ENCODE measurements at regions not wholly inside any gene's neighbourhood (a gene's known extent, or its start where the extent isn't known, plus 50 kb on each side); places are given as distances from the start of the nearest gene placed in this dataset.

GRCh38 chr5:125209650-125210049, 463.2 kb upstream of the ZNF608 start:
- Histone ChIP-seq H3K36me3 (ENCODE audit: control insufficient read depth in 2 of 2, insufficient read depth in 2 of 2, low read length in 2 of 2) (no peaks in the 10 kb centered on the region), H3K9ac (ENCODE audit: low read length in 2 of 2) (no peak overlapping the region), H3K27ac (ENCODE audit: low read length) (no peak overlapping the region), H3K4me1 (ENCODE audit: control insufficient read depth, insufficient read depth, low read length) (no peaks in the 10 kb centered on the region), H3K27me3 (ENCODE audit: control insufficient read depth in 1 of 2, insufficient read depth in 2 of 2, low read length in 2 of 2) (no peaks in the 10 kb centered on the region), H3K4me3 (ENCODE audit: low read length in 2 of 2) (no peak overlapping the region), H3K9me3 (ENCODE audit: control insufficient read depth in 2 of 2, low read length in 2 of 2) (no peaks in the 10 kb centered on the region)

- no peaks in the 10 kb centered on the region for H3K36me3 ChIP-seq (ENCODE audit: control insufficient read depth in 2 of 2, insufficient read depth in 2 of 2, low read length in 2 of 2)
- no peak overlapping the region for H3K9ac ChIP-seq (ENCODE audit: low read length in 2 of 2)
- no peak overlapping the region for H3K27ac ChIP-seq (ENCODE audit: low read length)
- H3K4me1 ChIP-seq (ENCODE audit: control insufficient read depth, insufficient read depth, low read length) = no peaks in the 10 kb centered on the region
- H3K27me3 ChIP-seq (ENCODE audit: control insufficient read depth in 1 of 2, insufficient read depth in 2 of 2, low read length in 2 of 2) = no peaks in the 10 kb centered on the region
- no peaks in the 10 kb centered on the region for H3K9me3 ChIP-seq (ENCODE audit: control insufficient read depth in 2 of 2, low read length in 2 of 2)
- H3K4me3 ChIP-seq (ENCODE audit: low read length in 2 of 2) = no peak overlapping the region
Observed at GRCh38 chr5:125210242-125210947, 464.0 kb upstream of the ZNF608 start.

DNA sequence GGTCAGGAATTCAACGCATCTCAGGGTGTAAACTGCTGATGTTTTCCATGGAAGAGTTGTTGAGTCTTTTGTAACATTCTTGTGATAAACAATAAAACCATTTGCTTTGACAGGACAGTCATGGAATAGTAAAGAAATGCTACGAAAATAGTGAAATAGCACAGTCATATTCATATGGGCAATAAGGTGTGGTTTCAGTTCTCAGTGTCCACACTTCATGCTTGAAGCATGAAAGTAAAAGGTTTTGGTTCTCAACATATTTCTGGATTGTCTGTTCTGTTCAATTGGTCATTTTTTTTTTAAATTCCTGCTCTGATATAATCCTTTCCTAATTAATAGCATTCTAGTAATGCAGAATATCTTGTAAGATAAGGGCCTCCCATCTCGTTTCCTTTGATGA, 467.6 kb upstream of the ZNF608 start:
- Histone ChIP-seq H3K4me3 (ENCODE audit: low read length in 2 of 2) (no peak overlapping the region), H3K4me1 (ENCODE audit: control insufficient read depth, insufficient read depth, low read length) (no peaks in the 10 kb centered on the region), H3K27ac (ENCODE audit: low read length) (no peak overlapping the region), H3K9me3 (ENCODE audit: control insufficient read depth in 2 of 2, low read length in 2 of 2) (no peaks in the 10 kb centered on the region), H3K9ac (ENCODE audit: low read length in 2 of 2) (no peak overlapping the region), H3K36me3 (ENCODE audit: control insufficient read depth in 2 of 2, insufficient read depth in 2 of 2, low read length in 2 of 2) (no peaks in the 10 kb centered on the region), H3K27me3 (ENCODE audit: control insufficient read depth in 1 of 2, insufficient read depth in 2 of 2, low read length in 2 of 2) (no peaks in the 10 kb centered on the region)

- no peak overlapping the region for H3K27ac ChIP-seq (ENCODE audit: low read length)
- H3K9me3 ChIP-seq (ENCODE audit: control insufficient read depth in 2 of 2, low read length in 2 of 2) = no peaks in the 10 kb centered on the region
- H3K4me3 ChIP-seq (ENCODE audit: low read length in 2 of 2) = no peak overlapping the region
- no peak overlapping the region for H3K9ac ChIP-seq (ENCODE audit: low read length in 2 of 2)
- no peaks in the 10 kb centered on the region for H3K27me3 ChIP-seq (ENCODE audit: control insufficient read depth in 1 of 2, insufficient read depth in 2 of 2, low read length in 2 of 2)
- no peaks in the 10 kb centered on the region for H3K36me3 ChIP-seq (ENCODE audit: control insufficient read depth in 2 of 2, insufficient read depth in 2 of 2, low read length in 2 of 2)
- no peaks in the 10 kb centered on the region for H3K4me1 ChIP-seq (ENCODE audit: control insufficient read depth, insufficient read depth, low read length)
Observed at GRCh38 chr5:125215593-125215992, 469.2 kb upstream of the ZNF608 start.

- H3K4me3 ChIP-seq (ENCODE audit: low read length in 2 of 2) = no peak overlapping the region
- no peaks in the 10 kb centered on the region for H3K27me3 ChIP-seq (ENCODE audit: control insufficient read depth in 1 of 2, insufficient read depth in 2 of 2, low read length in 2 of 2)
- no peaks in the 10 kb centered on the region for H3K4me1 ChIP-seq (ENCODE audit: control insufficient read depth, insufficient read depth, low read length)
- no peaks in the 10 kb centered on the region for H3K36me3 ChIP-seq (ENCODE audit: control insufficient read depth in 2 of 2, insufficient read depth in 2 of 2, low read length in 2 of 2)
- H3K27ac ChIP-seq (ENCODE audit: low read length) = no peak overlapping the region
- H3K9me3 ChIP-seq (ENCODE audit: control insufficient read depth in 2 of 2, low read length in 2 of 2) = no peaks in the 10 kb centered on the region
- H3K9ac ChIP-seq (ENCODE audit: low read length in 2 of 2) = no peak overlapping the region
Observed at GRCh38 chr5:125219710-125220109, 473.3 kb upstream of the ZNF608 start.

- Histone ChIP-seq H3K27ac (ENCODE audit: low read length) (no peak overlapping the region), H3K4me1 (ENCODE audit: control insufficient read depth, insufficient read depth, low read length) (no peaks in the 10 kb centered on the region), H3K36me3 (ENCODE audit: control insufficient read depth in 2 of 2, insufficient read depth in 2 of 2, low read length in 2 of 2) (no peaks in the 10 kb centered on the region), H3K4me3 (ENCODE audit: low read length in 2 of 2) (no peak overlapping the region), H3K9me3 (ENCODE audit: control insufficient read depth in 2 of 2, low read length in 2 of 2) (no peaks in the 10 kb centered on the region), H3K9ac (ENCODE audit: low read length in 2 of 2) (no peak overlapping the region), H3K27me3 (ENCODE audit: control insufficient read depth in 1 of 2, insufficient read depth in 2 of 2, low read length in 2 of 2) (no peaks in the 10 kb centered on the region)
Observed at GRCh38 chr5:125220284-125220683, 473.8 kb upstream of the ZNF608 start.

GRCh38 chr5:125222597-125223240, 476.3 kb upstream of the ZNF608 start:
- Histone ChIP-seq H3K36me3 (ENCODE audit: control insufficient read depth in 2 of 2, insufficient read depth in 2 of 2, low read length in 2 of 2) (no peaks in the 10 kb centered on the region), H3K4me1 (ENCODE audit: control insufficient read depth, insufficient read depth, low read length) (no peaks in the 10 kb centered on the region), H3K9ac (ENCODE audit: low read length in 2 of 2) (no peak overlapping the region), H3K27ac (ENCODE audit: low read length) (no peak overlapping the region), H3K4me3 (ENCODE audit: low read length in 2 of 2) (no peak overlapping the region), H3K9me3 (ENCODE audit: control insufficient read depth in 2 of 2, low read length in 2 of 2) (no peaks in the 10 kb centered on the region), H3K27me3 (ENCODE audit: control insufficient read depth in 1 of 2, insufficient read depth in 2 of 2, low read length in 2 of 2) (no peaks in the 10 kb centered on the region)

DNA sequence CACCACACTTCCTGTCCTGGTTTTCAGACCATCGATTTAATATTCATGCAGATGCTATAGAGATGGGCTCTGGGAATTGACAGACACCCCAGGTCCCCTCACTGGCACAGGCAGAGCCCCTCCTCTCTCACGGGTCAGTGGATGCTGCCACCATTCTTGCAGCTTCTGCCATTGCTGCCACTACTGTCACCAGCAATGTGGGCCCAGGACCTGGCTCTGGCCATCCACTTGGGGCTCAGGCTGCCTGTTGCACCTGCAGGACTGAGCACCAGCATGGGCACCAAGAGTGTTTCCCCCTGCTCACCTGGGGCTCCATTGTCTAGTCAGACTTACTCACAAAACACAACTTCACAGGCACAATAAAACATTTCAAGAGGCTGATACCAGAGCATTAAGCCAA, 479.0 kb upstream of the ZNF608 start:
- H3K4me1 ChIP-seq (ENCODE audit: control insufficient read depth, insufficient read depth, low read length) = no peaks in the 10 kb centered on the region
- H3K27me3 ChIP-seq (ENCODE audit: control insufficient read depth in 1 of 2, insufficient read depth in 2 of 2, low read length in 2 of 2) = no peaks in the 10 kb centered on the region
- no peak overlapping the region for H3K4me3 ChIP-seq (ENCODE audit: low read length in 2 of 2)
- H3K9ac ChIP-seq (ENCODE audit: low read length in 2 of 2) = no peak overlapping the region
- no peaks in the 10 kb centered on the region for H3K36me3 ChIP-seq (ENCODE audit: control insufficient read depth in 2 of 2, insufficient read depth in 2 of 2, low read length in 2 of 2)
- no peaks in the 10 kb centered on the region for H3K9me3 ChIP-seq (ENCODE audit: control insufficient read depth in 2 of 2, low read length in 2 of 2)
- H3K27ac ChIP-seq (ENCODE audit: low read length) = no peak overlapping the region

DNA sequence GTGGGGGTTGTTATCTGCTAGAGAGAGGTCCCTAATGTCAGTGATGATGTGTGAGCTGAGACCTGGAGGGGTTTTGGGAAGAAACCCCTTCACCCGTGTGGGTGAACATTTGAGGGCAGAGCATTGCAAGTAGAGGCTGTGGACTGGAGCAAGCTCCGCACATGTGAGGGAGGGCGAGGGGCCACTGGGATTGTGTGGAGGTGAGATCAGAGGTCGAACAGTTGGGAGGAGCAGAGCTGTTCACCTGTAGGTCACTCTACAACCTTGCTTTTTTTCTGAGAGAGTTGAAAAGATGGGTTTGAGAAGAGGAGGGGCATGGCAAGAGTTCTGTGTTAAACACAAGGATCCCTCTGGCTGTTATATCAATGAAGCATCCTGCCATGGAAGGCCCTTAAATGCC, 480.4 kb upstream of the ZNF608 start:
- Histone ChIP-seq H3K9me3 (ENCODE audit: control insufficient read depth in 2 of 2, low read length in 2 of 2) (no peaks in the 10 kb centered on the region), H3K27me3 (ENCODE audit: control insufficient read depth in 1 of 2, insufficient read depth in 2 of 2, low read length in 2 of 2) (no peaks in the 10 kb centered on the region), H3K36me3 (ENCODE audit: control insufficient read depth in 2 of 2, insufficient read depth in 2 of 2, low read length in 2 of 2) (no peaks in the 10 kb centered on the region), H3K27ac (ENCODE audit: low read length) (no peak overlapping the region), H3K4me3 (ENCODE audit: low read length in 2 of 2) (no peak overlapping the region), H3K9ac (ENCODE audit: low read length in 2 of 2) (no peak overlapping the region), H3K4me1 (ENCODE audit: control insufficient read depth, insufficient read depth, low read length) (no peaks in the 10 kb centered on the region)

DNA sequence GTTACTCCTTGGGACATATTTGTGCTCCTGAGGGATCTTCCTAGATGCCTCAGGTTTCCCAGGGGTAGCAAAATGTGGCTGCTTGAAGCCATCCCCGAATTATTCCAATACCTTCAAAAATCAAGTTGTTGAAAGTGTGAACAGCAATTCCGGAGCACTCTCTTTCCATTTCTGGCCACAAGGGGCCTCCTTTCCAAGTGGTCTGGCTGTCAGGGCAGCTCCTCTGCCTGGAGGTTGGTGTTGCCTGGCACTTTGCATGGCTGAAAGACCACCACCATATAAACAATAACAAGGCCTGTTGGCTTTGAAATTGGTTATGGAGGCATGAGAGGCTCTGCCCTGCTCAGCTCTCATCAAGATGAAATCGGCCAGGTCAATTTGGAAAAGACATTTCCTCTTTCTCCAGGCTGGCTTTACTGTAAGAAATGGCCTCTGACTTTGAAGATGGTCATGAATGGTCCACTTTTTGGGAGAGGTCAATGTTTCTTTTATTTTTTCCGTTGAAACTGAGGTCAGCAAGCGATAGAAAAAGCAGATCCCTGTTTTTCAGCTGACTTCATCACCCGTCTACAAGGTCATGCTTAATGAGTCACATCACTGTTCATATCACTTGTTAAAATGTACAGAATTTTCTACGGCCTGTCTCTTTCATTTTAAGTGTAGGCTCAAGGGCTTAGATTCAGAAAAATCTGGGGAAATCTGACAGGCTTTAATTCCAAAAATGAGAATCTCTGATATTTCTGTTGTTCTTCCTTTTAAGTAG, 481.1 kb upstream of the ZNF608 start:
- Histone ChIP-seq H3K4me3 (ENCODE audit: low read length in 2 of 2) (no peak overlapping the region), H3K4me1 (ENCODE audit: control insufficient read depth, insufficient read depth, low read length) (no peaks in the 10 kb centered on the region), H3K27me3 (ENCODE audit: control insufficient read depth in 1 of 2, insufficient read depth in 2 of 2, low read length in 2 of 2) (no peaks in the 10 kb centered on the region), H3K9me3 (ENCODE audit: control insufficient read depth in 2 of 2, low read length in 2 of 2) (no peaks in the 10 kb centered on the region), H3K36me3 (ENCODE audit: control insufficient read depth in 2 of 2, insufficient read depth in 2 of 2, low read length in 2 of 2) (no peaks in the 10 kb centered on the region), H3K9ac (ENCODE audit: low read length in 2 of 2) (no peak overlapping the region), H3K27ac (ENCODE audit: low read length) (no peak overlapping the region)

Data from stomach smooth muscle (tissue), 2 donors.